ENCODE measurements at regions not wholly inside any gene's neighbourhood (a gene's known extent, or its start where the extent isn't known, plus 50 kb on each side); places are given as distances from the start of the nearest gene placed in this dataset.
"Not testable (repeated sequence)": the region's sequence is repeated elsewhere in the genome, so short reads cannot be mapped to it uniquely, and the experiment has no call there.

DNA sequence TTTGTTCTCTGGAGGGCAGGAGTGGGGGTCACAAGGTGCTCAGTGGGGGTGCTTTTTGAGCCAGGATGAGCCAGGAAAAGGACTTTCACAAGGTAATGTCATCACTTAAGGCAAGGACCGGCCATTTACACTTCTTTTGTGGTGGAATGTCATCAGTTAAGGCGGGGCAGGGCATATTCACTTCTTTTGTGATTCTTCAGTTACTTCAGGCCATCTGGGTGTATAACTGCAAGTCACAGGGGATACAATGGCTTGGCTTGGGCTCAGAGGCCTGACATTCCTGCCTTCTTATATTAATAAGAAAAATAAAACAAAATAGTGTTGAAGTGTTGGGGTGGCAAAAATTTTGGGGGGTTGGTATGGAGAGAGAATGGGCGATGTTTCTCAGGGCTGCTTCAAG is 841.8 kb downstream of the SLITRK5 start:
- TF ChIP-seq, protein P1, sequence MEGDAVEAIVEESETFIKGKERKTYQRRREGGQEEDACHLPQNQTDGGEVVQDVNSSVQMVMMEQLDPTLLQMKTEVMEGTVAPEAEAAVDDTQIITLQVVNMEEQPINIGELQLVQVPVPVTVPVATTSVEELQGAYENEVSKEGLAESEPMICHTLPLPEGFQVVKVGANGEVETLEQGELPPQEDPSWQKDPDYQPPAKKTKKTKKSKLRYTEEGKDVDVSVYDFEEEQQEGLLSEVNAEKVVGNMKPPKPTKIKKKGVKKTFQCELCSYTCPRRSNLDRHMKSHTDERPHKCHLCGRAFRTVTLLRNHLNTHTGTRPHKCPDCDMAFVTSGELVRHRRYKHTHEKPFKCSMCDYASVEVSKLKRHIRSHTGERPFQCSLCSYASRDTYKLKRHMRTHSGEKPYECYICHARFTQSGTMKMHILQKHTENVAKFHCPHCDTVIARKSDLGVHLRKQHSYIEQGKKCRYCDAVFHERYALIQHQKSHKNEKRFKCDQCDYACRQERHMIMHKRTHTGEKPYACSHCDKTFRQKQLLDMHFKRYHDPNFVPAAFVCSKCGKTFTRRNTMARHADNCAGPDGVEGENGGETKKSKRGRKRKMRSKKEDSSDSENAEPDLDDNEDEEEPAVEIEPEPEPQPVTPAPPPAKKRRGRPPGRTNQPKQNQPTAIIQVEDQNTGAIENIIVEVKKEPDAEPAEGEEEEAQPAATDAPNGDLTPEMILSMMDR (conservative IDR thresholded peaks at IDR 0.05; ENCODE audit: low read depth, low read length) = not testable (repeated sequence)
- not testable (repeated sequence) for TF ChIP-seq EZH2 (IDR thresholded peaks at IDR 0.05; ENCODE audit: low read length, unreplicated experiment)
